AG20443 (cell line): ENCODE measurements at regions not wholly inside any gene's neighbourhood (a gene's known extent, or its start where the extent isn't known, plus 50 kb on each side); places are given as distances from the start of the nearest gene placed in this dataset.
"Not testable (repeated sequence)": the region's sequence is repeated elsewhere in the genome, so short reads cannot be mapped to it uniquely, and the experiment has no call there.

Source experiments
- DNase-seq: peaks from one replicate; pipeline ENCODE4 v3.0.0; 2012; ENCODE audit warnings: low spot score, mixed read lengths

GRCh38 chr5:104082754-104083153, 520.2 kb upstream of the NUDT12 start:
- DNase-seq = no peak

GRCh38 chr5:104081232-104081631, 518.6 kb upstream of the NUDT12 start:
- DNase-seq = no peak

GRCh38 chr5:104080646-104081175, 518.1 kb upstream of the NUDT12 start:
- no peak for DNase-seq

- DNase-seq = not testable (repeated sequence)
These were observed 517.5 kb upstream of the NUDT12 start for GRCh38 chr5:104079861-104080645.

DNA sequence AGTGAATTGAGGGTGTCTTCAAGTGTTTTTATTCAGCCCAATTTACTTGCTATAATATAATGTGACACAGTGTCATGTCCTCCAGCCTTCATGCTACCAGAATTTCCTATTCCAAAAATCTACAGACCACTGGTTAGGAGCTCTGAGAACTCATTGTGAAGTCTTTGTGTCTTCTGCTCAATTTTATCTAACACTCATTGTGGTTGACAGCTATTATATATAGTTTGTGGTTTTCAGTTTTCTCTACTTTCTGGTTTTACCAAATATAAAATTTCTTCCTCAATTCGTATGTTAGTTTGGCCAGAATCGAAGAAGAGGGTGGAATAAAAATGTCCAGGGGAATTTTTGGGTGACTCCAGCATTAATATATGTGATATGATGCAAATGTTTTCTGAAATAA, 509.3 kb upstream of the NUDT12 start:
- DNase-seq = no peak

DNA sequence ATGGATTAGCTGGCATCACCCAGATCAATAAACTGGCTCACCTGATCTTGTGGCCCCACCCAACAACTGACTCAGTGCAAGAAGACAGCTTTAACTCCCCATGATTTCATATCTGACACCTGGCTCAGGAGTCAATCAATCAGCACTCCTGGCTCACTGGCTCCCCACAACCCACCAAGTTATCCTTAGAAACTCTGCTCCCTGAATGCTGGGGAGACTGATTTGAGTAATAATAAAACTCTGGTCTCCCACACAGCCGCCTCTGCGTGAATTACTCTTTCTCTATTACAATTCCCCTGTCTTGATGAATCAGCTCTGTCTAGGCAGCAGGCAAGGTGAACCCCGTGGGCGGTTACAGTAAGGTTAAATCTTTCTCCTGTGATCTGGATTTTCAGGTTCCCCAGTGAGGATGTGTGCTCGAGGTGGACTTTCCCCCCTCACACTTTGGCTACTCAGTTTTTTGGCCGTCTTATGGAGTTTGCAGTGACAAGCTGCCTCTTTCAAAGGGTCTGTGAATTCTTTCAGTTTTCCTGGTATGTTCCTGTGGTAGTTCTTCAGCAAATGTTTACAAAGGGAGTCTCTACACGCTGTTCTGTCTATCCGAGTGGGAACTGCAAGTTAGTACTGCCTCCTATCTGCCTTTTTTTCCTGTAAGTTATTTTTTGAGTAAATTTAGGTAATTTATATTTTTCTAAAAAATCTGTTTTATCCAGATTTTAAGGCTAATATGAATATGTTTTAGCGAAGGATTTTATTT, 500.2 kb upstream of the NUDT12 start:
- no peak for DNase-seq

- no peak for DNase-seq
These were observed 499.1 kb upstream of the NUDT12 start for GRCh38 chr5:104061707-104062106.

- no peak for DNase-seq
These were observed 490.7 kb upstream of the NUDT12 start for GRCh38 chr5:104053353-104053649.

DNA sequence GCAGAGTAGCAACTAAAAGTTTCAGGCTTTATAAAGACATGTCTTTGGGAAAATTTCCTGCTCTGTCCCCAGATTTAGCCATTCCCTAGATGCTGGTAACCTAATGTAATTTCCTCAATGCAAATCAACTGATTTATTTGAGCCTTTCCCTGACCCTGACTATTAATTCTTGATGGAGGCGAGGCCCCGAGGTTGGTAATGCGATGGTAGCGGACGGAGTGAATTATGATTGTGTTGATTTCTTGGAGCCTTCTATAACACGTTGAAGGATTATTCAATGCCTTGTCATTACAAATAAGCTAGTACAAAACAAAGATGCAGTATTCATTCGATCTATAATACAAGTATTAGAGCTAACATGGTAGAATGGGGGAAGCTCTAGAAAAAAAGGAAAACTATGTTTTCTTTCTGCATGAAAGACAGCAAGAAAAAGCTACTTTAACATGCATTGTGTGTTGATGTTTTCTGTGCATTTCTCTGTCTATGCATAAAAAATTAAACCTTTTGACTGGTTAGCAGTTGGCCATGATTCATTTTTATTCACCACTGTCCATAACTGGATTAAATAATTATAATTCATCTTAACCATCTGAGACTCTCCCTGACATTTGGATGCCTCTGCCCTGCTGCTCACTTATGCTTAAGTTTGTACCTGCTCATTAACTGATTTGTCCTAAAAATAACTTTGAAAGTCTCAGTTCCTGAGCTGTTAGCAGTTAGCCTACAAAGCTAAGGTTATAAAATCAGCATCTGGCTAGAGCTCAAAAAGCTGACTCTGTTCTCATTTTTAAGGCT, 490.2 kb upstream of the NUDT12 start:
- DNase-seq = no peak

DNA sequence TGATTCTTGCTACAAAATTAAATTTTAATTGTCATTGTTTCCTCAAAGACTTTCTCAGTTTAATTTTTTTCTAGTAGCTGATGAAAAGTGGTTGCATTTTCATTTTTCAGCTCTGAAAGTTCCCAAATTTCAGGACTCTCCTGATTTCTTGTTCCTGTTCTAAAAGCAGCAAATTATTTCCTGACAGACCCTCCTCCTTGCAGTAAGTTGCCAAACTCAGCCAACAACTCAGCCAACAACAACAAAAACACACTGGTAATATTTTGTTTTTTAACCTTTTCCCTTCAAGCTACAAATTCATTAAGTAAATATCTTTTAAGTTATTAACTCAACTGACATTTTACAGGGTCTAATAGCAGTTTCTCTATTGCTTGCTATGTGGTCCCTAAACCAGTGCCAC, 487.8 kb upstream of the NUDT12 start:
- no peak for DNase-seq

GRCh38 chr5:104049752-104050151, 487.2 kb upstream of the NUDT12 start:
- DNase-seq = no peak

DNA sequence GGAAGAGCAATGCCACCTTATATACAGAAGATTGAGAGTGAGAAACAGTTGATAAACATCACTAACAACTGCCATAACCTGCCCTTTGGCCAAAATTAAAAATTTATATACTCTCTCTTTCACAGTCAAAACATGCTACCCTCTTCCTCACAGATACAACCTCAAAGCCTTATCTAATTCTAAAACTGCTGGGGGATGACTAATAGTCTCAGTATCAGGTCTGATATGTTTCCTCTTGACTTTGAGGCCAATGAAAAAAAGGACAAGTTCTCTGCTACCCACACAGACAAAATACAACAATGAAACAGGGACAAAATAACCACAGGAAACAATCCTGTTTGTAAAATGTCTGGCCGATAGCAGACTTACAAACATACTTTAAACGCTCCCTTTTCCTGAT, 485.6 kb upstream of the NUDT12 start:
- DNase-seq = no peak

DNA sequence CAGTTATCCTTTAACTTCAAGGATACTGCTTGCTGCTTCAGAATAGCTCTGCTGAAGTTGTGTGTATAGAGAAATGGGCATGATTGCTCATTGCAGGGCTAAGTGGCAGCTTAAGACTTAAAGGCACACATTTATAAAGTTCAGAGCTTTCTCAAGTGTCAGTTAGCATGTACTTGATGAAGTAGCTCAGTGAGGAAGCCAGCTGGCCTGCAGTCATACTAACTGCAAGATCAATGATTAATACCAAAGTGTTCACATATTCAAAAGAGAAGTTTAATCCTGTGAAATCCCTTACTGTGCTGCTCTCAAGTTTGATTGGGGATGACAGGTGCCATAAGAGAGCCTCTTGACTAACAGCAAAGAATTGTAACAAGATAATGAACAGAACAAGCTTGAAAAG, 483.4 kb upstream of the NUDT12 start:
- no peak for DNase-seq

GRCh38 chr5:104039871-104040270, 477.3 kb upstream of the NUDT12 start:
- not testable (repeated sequence) for DNase-seq

DNA sequence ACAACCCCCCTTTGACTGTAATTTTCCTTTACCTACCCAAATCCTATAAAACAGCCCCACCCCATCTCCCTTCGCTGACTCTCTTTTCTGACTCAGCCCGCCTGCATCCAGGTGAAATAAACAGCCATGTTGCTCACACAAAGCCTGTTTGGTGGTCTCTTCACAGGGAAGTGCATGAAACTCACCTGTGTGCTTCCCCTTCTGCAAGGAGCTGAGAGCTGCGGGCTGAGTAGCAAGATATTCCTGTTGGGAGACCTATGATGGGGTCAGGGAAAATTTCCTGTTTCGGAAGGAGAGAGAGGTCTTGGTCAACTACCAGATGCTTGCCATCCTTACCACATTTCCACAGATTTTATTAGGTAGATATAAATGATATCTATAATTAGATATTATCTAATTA, 474.5 kb upstream of the NUDT12 start:
- not testable (repeated sequence) for DNase-seq

GRCh38 chr5:104033186-104033585, 470.6 kb upstream of the NUDT12 start:
- not testable (repeated sequence) for DNase-seq

- no peak for DNase-seq
These were observed 461.9 kb upstream of the NUDT12 start for GRCh38 chr5:104024538-104024937.

- no peak for DNase-seq
These were observed 461.1 kb upstream of the NUDT12 start for GRCh38 chr5:104023739-104024138.

DNA sequence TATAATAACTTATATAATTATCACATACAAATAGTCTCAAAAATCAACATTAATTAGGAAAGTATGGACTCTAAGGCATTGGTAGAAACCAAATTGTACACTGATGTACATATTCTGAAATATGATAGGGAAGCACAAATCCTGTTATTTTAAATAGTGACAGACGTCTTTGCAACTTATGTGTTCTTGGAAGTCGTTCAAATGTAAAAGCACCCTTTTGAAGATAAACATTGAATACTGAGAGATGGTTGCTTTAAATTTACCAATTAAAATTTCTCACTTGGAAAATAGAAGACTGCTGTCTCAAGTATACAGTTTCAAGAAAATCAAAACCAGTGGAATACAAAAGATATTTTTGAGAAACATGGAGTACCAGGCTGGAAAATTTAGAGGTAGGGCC, 457.4 kb upstream of the NUDT12 start:
- no peak for DNase-seq

DNA sequence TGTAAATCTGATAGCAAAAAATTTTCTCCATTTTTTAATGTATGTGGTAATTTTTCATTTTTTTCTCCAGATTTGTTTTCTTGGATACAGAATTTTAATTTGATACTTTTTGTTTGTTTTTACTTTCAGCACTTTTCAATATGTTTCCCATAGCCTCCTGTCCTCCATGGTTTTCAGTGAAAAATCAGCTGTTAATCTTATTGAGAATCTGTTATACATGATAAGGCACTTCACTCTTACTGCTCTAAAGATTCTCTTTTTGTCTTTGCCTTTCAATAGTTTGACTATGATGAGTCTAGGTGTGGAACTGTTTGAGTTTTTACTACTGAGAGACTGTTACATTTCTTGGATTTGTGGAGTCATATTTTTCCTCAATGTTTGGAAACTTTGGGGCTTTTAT, 455.7 kb upstream of the NUDT12 start:
- no peak for DNase-seq

DNA sequence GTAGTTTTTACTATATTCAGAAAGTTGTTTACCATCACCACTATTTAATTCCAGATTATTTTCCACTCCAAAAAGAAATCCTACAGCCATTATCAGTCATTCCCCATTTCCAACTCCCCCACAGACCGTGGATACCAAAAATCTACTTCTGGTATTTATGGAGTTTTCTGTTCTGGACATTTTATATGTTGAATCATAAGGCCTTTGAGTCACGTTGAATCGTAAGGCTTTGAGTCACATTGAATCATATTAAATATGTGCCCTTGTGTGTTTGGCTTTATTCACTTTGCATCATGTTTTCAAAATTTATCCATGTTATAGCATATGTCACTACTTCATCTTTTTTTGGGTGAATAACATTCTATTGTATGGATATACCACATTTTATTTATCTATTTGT, 454.1 kb upstream of the NUDT12 start:
- DNase-seq = no peak

- no peak for DNase-seq
These were observed 453.2 kb upstream of the NUDT12 start for GRCh38 chr5:104015765-104016164.

DNA sequence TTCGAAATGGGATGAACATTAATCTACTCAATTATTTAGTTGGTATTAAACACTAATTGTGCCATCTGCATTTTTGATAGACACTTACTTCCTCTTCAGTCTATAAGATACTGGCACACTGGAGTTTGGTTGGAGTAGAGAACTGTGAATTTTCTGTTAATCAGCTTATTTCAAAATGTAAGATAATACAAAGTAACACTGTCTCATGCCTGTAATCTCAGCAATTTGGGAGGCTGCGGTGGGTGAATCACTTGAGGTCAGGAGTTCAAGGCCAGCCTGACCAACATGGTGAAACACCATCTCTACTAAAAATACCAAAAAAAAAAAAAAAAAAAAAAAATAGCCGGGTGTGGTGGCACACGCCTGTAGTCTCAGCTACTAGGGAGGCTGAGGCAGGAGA, 440.2 kb upstream of the NUDT12 start:
- not testable (repeated sequence) for DNase-seq
